ENCODE measurements at regions not wholly inside any gene's neighbourhood (a gene's known extent, or its start where the extent isn't known, plus 50 kb on each side); places are given as distances from the start of the nearest gene placed in this dataset.

DNA sequence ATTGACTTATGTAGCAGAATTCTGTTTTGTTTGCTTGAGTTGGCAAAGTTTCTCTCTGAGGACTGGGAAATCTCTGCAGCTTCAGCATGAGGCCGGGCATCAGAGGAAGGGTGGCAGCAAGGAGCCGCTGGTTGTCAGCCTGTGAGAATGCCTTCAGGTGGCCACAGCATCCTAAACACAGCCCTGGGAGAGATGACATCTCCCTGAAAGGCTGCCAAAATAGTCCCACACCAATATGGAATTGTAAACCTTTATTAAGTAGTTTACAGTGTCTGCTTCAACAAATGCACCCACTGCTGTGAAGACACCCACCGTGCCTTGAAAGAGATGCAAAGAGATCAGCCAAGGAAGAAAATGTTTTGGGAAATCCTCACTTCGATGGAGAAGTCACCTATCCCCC lies 609.7 kb upstream of the ARRDC4 start:
- no peak for DNase-seq (ENCODE audit: low read depth, low spot score)
- dilution Hi-C loops (cut with MboI; ENCODE audit: extremely low pct_ligation_motif_present, low sequenced_read_pairs) = no loop called here

DNA sequence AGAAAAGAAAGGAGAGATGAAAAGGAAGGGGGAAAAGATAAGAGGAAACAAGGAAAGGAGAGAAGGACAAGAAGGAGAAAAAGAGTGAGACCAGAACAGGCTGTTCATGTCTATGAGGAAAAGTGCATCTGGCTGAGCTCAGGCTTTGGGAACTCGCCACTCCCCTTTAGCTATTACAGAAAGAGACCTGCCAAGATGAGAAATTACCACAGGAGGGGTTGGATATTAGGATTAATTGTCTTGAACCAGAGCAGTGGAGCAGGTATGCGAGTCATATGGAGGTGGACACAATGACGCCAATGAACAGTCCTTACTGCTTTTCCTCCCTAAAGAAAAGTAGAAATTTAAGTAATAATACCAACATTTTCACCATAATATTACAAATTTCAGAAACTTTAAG lies 577.0 kb upstream of the ARRDC4 start:
- no peaks in the 10 kb centered on the region for H3K36me3 ChIP-seq (ENCODE audit: control insufficient read depth in 2 of 2, extremely low read depth in 1 of 2, insufficient read depth in 2 of 2, low read length in 2 of 2)
- no peak for TF ChIP-seq EZH2 (IDR thresholded peaks at IDR 0.05; ENCODE audit: low read length)
- TF ChIP-seq, protein P1, sequence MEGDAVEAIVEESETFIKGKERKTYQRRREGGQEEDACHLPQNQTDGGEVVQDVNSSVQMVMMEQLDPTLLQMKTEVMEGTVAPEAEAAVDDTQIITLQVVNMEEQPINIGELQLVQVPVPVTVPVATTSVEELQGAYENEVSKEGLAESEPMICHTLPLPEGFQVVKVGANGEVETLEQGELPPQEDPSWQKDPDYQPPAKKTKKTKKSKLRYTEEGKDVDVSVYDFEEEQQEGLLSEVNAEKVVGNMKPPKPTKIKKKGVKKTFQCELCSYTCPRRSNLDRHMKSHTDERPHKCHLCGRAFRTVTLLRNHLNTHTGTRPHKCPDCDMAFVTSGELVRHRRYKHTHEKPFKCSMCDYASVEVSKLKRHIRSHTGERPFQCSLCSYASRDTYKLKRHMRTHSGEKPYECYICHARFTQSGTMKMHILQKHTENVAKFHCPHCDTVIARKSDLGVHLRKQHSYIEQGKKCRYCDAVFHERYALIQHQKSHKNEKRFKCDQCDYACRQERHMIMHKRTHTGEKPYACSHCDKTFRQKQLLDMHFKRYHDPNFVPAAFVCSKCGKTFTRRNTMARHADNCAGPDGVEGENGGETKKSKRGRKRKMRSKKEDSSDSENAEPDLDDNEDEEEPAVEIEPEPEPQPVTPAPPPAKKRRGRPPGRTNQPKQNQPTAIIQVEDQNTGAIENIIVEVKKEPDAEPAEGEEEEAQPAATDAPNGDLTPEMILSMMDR (optimal IDR thresholded peaks at IDR 0.05 in 1 of 3, IDR thresholded peaks at IDR 0.05 in 1 of 3, conservative IDR thresholded peaks at IDR 0.05 in 1 of 3; ENCODE audit: extremely low read depth in 1 of 3, insufficient read depth in 2 of 3, low read length in 3 of 3) = no peak
- no peak for DNase-seq (ENCODE audit: low read depth, low spot score)

More for the DNA sequence above, 609.7 kb upstream of the ARRDC4 start:
- Histone ChIP-seq H3K79me2 (ENCODE audit: control insufficient read depth, insufficient read depth, low read length) (no peaks in the 10 kb centered on the region), H3K27ac (ENCODE audit: control insufficient read depth, insufficient read depth, low read length) (no peak overlapping the region), H4K20me1 (ENCODE audit: control insufficient read depth, extremely low read depth, insufficient read depth, low read length) (no peaks in the 10 kb centered on the region), H3K9me3 (ENCODE audit: control insufficient read depth, low read depth, low read length) (no peaks in the 10 kb centered on the region), H3K36me3 (ENCODE audit: control insufficient read depth in 2 of 2, extremely low read depth in 1 of 2, insufficient read depth in 2 of 2, low read length in 2 of 2) (no peaks in the 10 kb centered on the region), H3K9ac (ENCODE audit: control insufficient read depth, extremely low read depth, insufficient read depth, low read length) (no peak overlapping the region), H3K9me1 (ENCODE audit: control insufficient read depth, extremely low read depth, insufficient read depth, low read length) (no peaks in the 10 kb centered on the region), H2AFZ (ENCODE audit: control insufficient read depth, low read length) (no peak overlapping the region), H3K4me3 (ENCODE audit: control insufficient read depth in 2 of 3, extremely low read depth in 1 of 3, insufficient read depth in 2 of 3, low read depth in 1 of 3, low read length in 3 of 3) (no peak overlapping the region), H3K4me1 (ENCODE audit: control insufficient read depth, extremely low read depth, insufficient read depth, low read length) (no peaks in the 10 kb centered on the region), H3K27me3 (ENCODE audit: control insufficient read depth, extremely low read depth, insufficient read depth, low read length) (no peaks in the 10 kb centered on the region), H3K4me2 (ENCODE audit: control insufficient read depth, extremely low read depth, insufficient read depth, low read depth, low read length) (no peak overlapping the region)
- TF ChIP-seq, protein P1 (optimal IDR thresholded peaks at IDR 0.05 in 1 of 3, IDR thresholded peaks at IDR 0.05 in 1 of 3, conservative IDR thresholded peaks at IDR 0.05 in 1 of 3; ENCODE audit: extremely low read depth in 1 of 3, insufficient read depth in 2 of 3, low read length in 3 of 3) = no peak
- no peak for TF ChIP-seq EZH2 (IDR thresholded peaks at IDR 0.05; ENCODE audit: low read length)
- no peak for FAIRE-seq

More for the DNA sequence above, 577.0 kb upstream of the ARRDC4 start:
- H3K4me2 ChIP-seq (ENCODE audit: control insufficient read depth, extremely low read depth, insufficient read depth, low read depth, low read length) = no peak overlapping the region
- H3K9me3 ChIP-seq (ENCODE audit: control insufficient read depth, low read depth, low read length) = no peaks in the 10 kb centered on the region
- no peak overlapping the region for H2AFZ ChIP-seq (ENCODE audit: control insufficient read depth, low read length)
- H3K27ac ChIP-seq (ENCODE audit: control insufficient read depth, insufficient read depth, low read length) = no peak overlapping the region
- no peaks in the 10 kb centered on the region for H4K20me1 ChIP-seq (ENCODE audit: control insufficient read depth, extremely low read depth, insufficient read depth, low read length)
- H3K9me1 ChIP-seq (ENCODE audit: control insufficient read depth, extremely low read depth, insufficient read depth, low read length) = no peaks in the 10 kb centered on the region
- no peak for FAIRE-seq
- dilution Hi-C loops (cut with MboI; ENCODE audit: extremely low pct_ligation_motif_present, low sequenced_read_pairs) = no loop called here
- H3K4me1 ChIP-seq (ENCODE audit: control insufficient read depth, extremely low read depth, insufficient read depth, low read length) = no peaks in the 10 kb centered on the region
- no peak overlapping the region for H3K4me3 ChIP-seq (ENCODE audit: control insufficient read depth in 2 of 3, extremely low read depth in 1 of 3, insufficient read depth in 2 of 3, low read depth in 1 of 3, low read length in 3 of 3)
- H3K27me3 ChIP-seq (ENCODE audit: control insufficient read depth, extremely low read depth, insufficient read depth, low read length) = no peaks in the 10 kb centered on the region
- H3K9ac ChIP-seq (ENCODE audit: control insufficient read depth, extremely low read depth, insufficient read depth, low read length) = no peak overlapping the region
- no peaks in the 10 kb centered on the region for H3K79me2 ChIP-seq (ENCODE audit: control insufficient read depth, insufficient read depth, low read length)
